Gastrocnemius medialis (tissue), 4 donors: ENCODE measurements at regions not wholly inside any gene's neighbourhood (a gene's known extent, or its start where the extent isn't known, plus 50 kb on each side); places are given as distances from the start of the nearest gene placed in this dataset.

Source experiments
- CTCF ChIP-seq, 5 experiments: fragments of 450-650 bp in 3 of 5; fragments of 200-600 bp in 2 of 5; sonication (generic) in 2 of 5; IDR thresholded peaks in 4 of 5; conservative IDR thresholded peaks in 1 of 5; 1 replicate in 4 of 5; 2 replicates in 1 of 5; pipeline ENCODE4 v1.5.1; 2016 to 2019; ENCODE audit warnings: antibody characterized with exemption in 5 of 5, mild to moderate bottlenecking in 3 of 5, moderate library complexity in 3 of 5
- POLR2A ChIP-seq, 2 donors: fragments of 450-650 bp; IDR thresholded peaks; one replicate each; pipeline ENCODE4 v1.6.1; 2017; ENCODE audit warnings: antibody characterized with exemption in 2 of 2, mild to moderate bottlenecking in 2 of 2, moderate library complexity in 2 of 2

- no peak for TF ChIP-seq CTCF (IDR thresholded peaks at IDR 0.05 in 4 of 5, conservative IDR thresholded peaks at IDR 0.05 in 1 of 5)
- no peak for TF ChIP-seq POLR2A (IDR thresholded peaks at IDR 0.05)
These were observed 53.9 kb upstream of the CPEB4 start for GRCh38 chr5:173834071-173834771.
